Body of pancreas (tissue), 4 donors: ENCODE measurements at regions not wholly inside any gene's neighbourhood (a gene's known extent, or its start where the extent isn't known, plus 50 kb on each side); places are given as distances from the start of the nearest gene placed in this dataset.

Experiments
- POLR2A ChIP-seq, 3 donors: fragments of 450-650 bp; IDR thresholded peaks; one replicate each; pipeline ENCODE4 v1.6.1; 2016; ENCODE audit warnings: antibody characterized with exemption in 3 of 3, mild to moderate bottlenecking in 2 of 3
- TF ChIP-seq, protein P1 (sequence below), 7 experiments: fragments of 450-650 bp in 4 of 7; fragments of 200-600 bp in 3 of 7; sonication (generic) in 3 of 7; IDR thresholded peaks; one replicate each; pipeline ENCODE4 v1.5.1; 2016 to 2019; ENCODE audit warnings: antibody characterized with exemption in 7 of 7

DNA sequence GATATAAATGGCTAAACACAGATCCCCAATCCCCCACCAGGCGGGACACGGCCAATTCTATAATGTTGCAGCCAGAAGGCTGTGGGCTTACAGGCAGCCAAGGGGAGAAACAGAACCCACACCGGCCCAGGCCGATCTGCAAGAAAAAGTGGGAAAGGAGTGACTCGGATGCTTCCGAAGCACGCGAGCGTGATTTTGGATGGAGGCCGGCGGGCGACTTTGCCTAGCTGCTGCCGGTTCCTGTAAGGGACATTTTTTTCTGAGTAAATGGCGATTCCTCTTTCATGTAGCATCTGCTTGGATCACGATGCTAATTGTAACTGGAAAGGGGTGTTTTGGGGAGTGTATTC is 470.2 kb downstream of the PCDH19 start:
- TF ChIP-seq, protein P1, sequence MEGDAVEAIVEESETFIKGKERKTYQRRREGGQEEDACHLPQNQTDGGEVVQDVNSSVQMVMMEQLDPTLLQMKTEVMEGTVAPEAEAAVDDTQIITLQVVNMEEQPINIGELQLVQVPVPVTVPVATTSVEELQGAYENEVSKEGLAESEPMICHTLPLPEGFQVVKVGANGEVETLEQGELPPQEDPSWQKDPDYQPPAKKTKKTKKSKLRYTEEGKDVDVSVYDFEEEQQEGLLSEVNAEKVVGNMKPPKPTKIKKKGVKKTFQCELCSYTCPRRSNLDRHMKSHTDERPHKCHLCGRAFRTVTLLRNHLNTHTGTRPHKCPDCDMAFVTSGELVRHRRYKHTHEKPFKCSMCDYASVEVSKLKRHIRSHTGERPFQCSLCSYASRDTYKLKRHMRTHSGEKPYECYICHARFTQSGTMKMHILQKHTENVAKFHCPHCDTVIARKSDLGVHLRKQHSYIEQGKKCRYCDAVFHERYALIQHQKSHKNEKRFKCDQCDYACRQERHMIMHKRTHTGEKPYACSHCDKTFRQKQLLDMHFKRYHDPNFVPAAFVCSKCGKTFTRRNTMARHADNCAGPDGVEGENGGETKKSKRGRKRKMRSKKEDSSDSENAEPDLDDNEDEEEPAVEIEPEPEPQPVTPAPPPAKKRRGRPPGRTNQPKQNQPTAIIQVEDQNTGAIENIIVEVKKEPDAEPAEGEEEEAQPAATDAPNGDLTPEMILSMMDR (IDR thresholded peaks at IDR 0.05), result no peak
- TF ChIP-seq POLR2A (IDR thresholded peaks at IDR 0.05), result no peak
